Mucosa of descending colon (tissue), 3 donors: ENCODE measurements at regions not wholly inside any gene's neighbourhood (a gene's known extent, or its start where the extent isn't known, plus 50 kb on each side); places are given as distances from the start of the nearest gene placed in this dataset.
A peak's percentile ranks its signal among the peaks of the same experiment; 100 is the strongest.
"Not testable (repeated sequence)": the region's sequence is repeated elsewhere in the genome, so short reads cannot be mapped to it uniquely, and the experiment has no call there.

Experiments used
- ATAC-seq: fragments of 200-7000 bp; cut with Tn5 transposase; one replicate; pipeline ENCODE4 v1.9.1; 2020; ENCODE audit warnings: mild to moderate bottlenecking, moderate library complexity
- DNase-seq, 3 donors: peaks; one replicate each; pipeline ENCODE4 v3.0.0-alpha.2; 2020
- H3K36me3 ChIP-seq: fragments of 200-600 bp; one replicate; pipeline ENCODE4 v1.8.0; 2021; ENCODE audit warnings: low read depth, mild to moderate bottlenecking
- H3K4me1 ChIP-seq: fragments of 200-600 bp; one replicate; pipeline ENCODE4 v1.8.0; 2021; ENCODE audit warnings: low read depth, mild to moderate bottlenecking
- H3K4me3 ChIP-seq: fragments of 200-600 bp; one replicate; pipeline ENCODE4 v1.8.0; 2021; ENCODE audit warnings: mild to moderate bottlenecking
- H3K9me3 ChIP-seq: fragments of 200-600 bp; one replicate; pipeline ENCODE4 v1.8.0; 2021; ENCODE audit warnings: mild to moderate bottlenecking
- intact Hi-C, 2 donors: fragments of 100-400 bp; cut with DNase I in 1 of 2; cut with micrococcal nuclease in 1 of 2; formaldehyde crosslinking; loops; one replicate each; pipeline versions ENCODE4 v1.11.0 to v1.11.1; 2022; cut with DNase I, micrococcal nuclease
- TF ChIP-seq, protein P1 (sequence below): fragments of 200-600 bp; IDR thresholded peaks from one replicate; pipeline ENCODE4 v1.8.0; 2022; ENCODE audit warnings: antibody characterized with exemption, mild to moderate bottlenecking
- donor health status: DM: no; HTN: no; CAD: no; lungs with moderate emphysema.
- donor health status: DM: no; HTN: no; CAD: no.
- donor health status: DM: no; HTN: yes; CAD: no.

DNA sequence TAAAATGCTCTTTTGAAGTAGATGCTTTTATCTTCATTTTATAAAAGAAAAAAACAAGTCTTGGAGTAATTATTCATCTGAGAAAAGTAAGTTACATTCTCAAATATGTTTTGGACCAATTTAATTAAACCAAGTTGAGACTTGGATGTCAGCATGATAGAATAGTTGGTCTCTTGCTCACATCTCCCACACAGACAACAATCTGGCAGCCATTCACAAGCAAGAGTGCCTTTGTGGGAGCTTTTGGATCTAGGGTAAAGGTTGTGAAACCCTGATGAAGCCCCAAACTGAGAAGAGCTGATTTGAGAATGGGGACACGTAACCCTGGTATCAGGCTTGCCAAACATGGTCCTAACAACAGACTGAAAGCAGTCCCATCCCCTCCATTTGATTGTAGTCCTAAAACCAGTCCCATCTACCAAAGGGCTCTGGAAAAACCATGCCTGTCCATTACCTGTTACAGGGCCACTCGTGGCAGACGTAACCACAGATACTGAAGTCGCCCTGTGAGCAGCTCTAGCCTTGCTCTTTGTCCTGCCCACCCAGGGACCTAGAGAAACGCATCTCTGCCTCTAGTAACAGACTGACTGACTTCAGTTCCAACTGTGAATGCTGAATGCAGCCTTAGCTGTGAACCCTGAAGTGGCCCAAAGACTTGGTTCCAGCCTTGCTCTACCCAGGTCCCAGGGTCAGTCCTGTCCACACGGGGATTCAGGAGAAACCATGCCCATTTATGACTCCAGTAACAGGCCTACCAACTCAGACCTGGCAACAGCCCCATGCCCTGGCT lies 145.5 kb upstream of the SYNPR start:
- Histone ChIP-seq H3K4me3 (no peak overlapping the region), H3K4me1 (no peaks in the 10 kb centered on the region), H3K36me3 (no peaks in the 10 kb centered on the region), H3K9me3 (no peaks in the 10 kb centered on the region)
- DNase-seq: no peak
- no peak for ATAC-seq
- TF ChIP-seq, protein P1, sequence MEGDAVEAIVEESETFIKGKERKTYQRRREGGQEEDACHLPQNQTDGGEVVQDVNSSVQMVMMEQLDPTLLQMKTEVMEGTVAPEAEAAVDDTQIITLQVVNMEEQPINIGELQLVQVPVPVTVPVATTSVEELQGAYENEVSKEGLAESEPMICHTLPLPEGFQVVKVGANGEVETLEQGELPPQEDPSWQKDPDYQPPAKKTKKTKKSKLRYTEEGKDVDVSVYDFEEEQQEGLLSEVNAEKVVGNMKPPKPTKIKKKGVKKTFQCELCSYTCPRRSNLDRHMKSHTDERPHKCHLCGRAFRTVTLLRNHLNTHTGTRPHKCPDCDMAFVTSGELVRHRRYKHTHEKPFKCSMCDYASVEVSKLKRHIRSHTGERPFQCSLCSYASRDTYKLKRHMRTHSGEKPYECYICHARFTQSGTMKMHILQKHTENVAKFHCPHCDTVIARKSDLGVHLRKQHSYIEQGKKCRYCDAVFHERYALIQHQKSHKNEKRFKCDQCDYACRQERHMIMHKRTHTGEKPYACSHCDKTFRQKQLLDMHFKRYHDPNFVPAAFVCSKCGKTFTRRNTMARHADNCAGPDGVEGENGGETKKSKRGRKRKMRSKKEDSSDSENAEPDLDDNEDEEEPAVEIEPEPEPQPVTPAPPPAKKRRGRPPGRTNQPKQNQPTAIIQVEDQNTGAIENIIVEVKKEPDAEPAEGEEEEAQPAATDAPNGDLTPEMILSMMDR: no peak
- intact Hi-C loops: no loop called here

DNA sequence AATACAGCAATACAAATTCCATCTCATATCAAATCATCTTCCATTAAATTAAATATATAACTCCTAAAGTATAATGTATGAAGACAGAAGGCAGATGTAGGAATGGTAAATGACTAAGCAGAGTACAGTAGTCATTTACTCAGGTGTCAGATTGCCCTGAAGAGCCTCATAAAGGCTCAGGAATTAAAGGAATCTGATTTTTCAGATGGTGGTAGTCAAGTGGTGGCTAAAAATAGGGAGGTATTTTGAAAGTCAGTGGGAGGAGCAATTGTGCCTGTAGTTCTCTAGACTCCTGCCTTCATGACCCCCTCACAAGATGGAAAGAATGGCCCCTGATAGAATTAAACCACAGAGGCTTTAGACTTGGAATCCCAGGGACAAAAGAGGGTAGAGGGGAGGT lies 142.7 kb upstream of the SYNPR start:
- Histone ChIP-seq H3K4me1 (no peaks in the 10 kb centered on the region), H3K4me3 (no peak overlapping the region), H3K36me3 (no peaks in the 10 kb centered on the region), H3K9me3 (no peaks in the 10 kb centered on the region)
- no peak for DNase-seq
- TF ChIP-seq, protein P1: no peak
- no peak for ATAC-seq
- intact Hi-C loops: no loop called here

DNA sequence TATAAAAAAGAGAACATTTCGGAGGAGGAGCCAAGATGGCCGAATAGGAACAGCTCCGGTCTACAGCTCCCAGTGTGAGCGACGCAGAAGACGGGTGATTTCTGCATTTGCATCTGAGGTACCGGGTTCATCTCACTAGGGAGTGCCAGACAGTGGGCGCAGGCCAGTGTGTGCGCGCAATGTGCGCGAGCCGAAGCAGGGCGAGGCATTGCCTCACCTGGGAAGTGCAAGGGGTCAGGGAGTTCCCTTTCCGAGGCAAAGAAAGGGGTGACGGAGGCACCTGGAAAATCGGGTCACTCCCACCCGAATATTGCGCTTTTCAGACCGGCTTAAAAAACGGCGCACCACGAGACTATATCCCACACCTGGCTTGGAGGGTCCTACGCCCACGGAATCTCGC lies 141.9 kb upstream of the SYNPR start:
- H3K4me3 ChIP-seq, H3K9me3 ChIP-seq, intact Hi-C loops, H3K4me1 ChIP-seq, ATAC-seq, H3K36me3 ChIP-seq: not testable (repeated sequence)
- DNase-seq: peak; percentile 6 to 58 (median 52)

DNA sequence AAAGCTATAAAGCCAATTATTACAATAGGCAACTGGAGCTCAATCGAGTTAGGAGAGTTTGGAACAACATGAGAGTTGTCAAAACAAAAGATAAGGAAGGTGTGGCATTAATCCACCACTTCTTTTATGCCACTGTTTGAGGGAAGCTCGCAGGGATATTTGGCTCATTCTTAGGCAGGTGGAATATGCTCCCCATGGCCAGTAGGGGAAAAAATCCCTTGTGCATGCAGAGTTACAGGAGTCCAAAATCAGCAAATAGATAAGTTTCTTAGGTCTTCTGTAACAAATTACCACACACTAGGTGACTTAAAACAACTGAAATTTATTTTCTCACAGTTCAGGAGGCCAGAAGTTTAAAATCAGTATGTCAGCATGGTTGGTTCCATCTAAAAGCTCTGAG lies 135.4 kb upstream of the SYNPR start:
- intact Hi-C loops: no loop called here
- ATAC-seq (no peak), DNase-seq (no peak)
- TF ChIP-seq, protein P1: no peak
- H3K4me1 ChIP-seq: no peaks in the 10 kb centered on the region
- no peak overlapping the region for H3K4me3 ChIP-seq
- no peaks in the 10 kb centered on the region for H3K36me3 ChIP-seq
- H3K9me3 ChIP-seq: no peaks in the 10 kb centered on the region

DNA sequence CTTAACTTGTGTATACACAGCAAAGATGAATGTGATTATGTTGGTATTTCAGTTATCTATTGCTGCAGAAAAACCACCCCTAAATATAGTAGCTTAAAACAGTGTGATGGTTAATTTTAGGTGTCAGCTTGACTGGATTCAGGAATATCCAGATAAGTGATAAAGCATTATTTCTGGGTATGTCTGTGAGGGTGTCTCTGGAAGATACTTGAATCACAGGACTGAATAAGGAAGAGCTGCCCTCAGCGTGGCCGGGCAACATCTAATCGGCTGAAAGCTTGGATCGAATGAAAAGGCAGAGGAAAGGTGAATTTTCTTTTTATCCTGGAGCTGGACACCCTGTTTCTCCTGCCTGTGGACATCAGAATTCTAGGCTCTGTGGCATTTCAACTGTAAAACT lies 132.0 kb upstream of the SYNPR start:
- Histone ChIP-seq H3K9me3 (no peaks in the 10 kb centered on the region), H3K36me3 (no peaks in the 10 kb centered on the region), H3K4me3 (no peak overlapping the region), H3K4me1 (no peaks in the 10 kb centered on the region)
- ATAC-seq (no peak), DNase-seq (no peak)
- intact Hi-C loops: no loop called here
- TF ChIP-seq, protein P1: no peak

DNA sequence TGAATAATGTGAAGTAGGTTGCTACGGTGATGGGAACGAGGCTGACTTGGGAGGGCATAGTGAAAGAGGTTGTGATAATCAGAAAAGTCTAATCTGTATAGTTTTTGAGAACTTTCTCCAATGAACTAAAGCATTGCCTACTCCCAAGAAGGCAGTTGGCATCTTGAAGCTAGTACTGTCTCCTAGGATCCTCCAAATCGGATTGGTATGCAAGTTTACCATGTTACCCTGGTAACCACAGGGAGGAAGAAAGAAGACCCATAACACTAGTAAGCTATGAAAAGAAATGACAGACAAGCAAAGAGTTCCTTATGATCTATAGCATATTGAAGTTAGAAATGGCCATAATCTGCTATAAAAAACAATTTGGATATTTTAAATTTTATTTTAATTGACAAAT lies 127.2 kb upstream of the SYNPR start:
- intact Hi-C loops: no loop called here
- DNase-seq: no peak
- no peaks in the 10 kb centered on the region for H3K9me3 ChIP-seq

More for the DNA sequence above, 127.2 kb upstream of the SYNPR start:
- TF ChIP-seq, protein P1: no peak
- Histone ChIP-seq H3K4me3 (no peak overlapping the region), H3K4me1 (no peaks in the 10 kb centered on the region), H3K36me3 (no peaks in the 10 kb centered on the region)
- no peak for ATAC-seq
